Kidney capillary endothelial cell (primary cell): ENCODE measurements at regions not wholly inside any gene's neighbourhood (a gene's known extent, or its start where the extent isn't known, plus 50 kb on each side); places are given as distances from the start of the nearest gene placed in this dataset.
"Not testable (repeated sequence)": the region's sequence is repeated elsewhere in the genome, so short reads cannot be mapped to it uniquely, and the experiment has no call there.

ENCODE experiments used
- DNase-seq: peaks from one replicate; pipeline ENCODE4 v3.0.0-alpha.2; 2018; ENCODE audit warnings: low spot score

- no peak for DNase-seq
Measured at GRCh38 chr18:47728921-47729320, 201.5 kb downstream of the SMAD2 start.

GRCh38 chr18:47727409-47727808, 203.1 kb downstream of the SMAD2 start:
- no peak for DNase-seq

GRCh38 chr18:47726550-47726949, 203.9 kb downstream of the SMAD2 start:
- no peak for DNase-seq

GRCh38 chr18:47725656-47726055, 204.8 kb downstream of the SMAD2 start:
- no peak for DNase-seq

- no peak for DNase-seq
Measured at GRCh38 chr18:47724186-47724975, 206.1 kb downstream of the SMAD2 start.

- no peak for DNase-seq
Measured at GRCh38 chr18:47721876-47722275, 208.6 kb downstream of the SMAD2 start.

GRCh38 chr18:47720741-47721140, 209.7 kb downstream of the SMAD2 start:
- DNase-seq, result no peak

- no peak for DNase-seq
Measured at GRCh38 chr18:47719096-47719780, 211.2 kb downstream of the SMAD2 start.

- DNase-seq, result no peak
Measured at GRCh38 chr18:47718646-47719045, 211.8 kb downstream of the SMAD2 start.

- DNase-seq, result no peak
Measured at GRCh38 chr18:47717257-47717656, 213.2 kb downstream of the SMAD2 start.

GRCh38 chr18:47716632-47717185, 213.8 kb downstream of the SMAD2 start:
- no peak for DNase-seq

GRCh38 chr18:47710451-47710850, 220.0 kb downstream of the SMAD2 start:
- DNase-seq, result no peak

- no peak for DNase-seq
Measured at GRCh38 chr18:47709556-47709955, 220.9 kb downstream of the SMAD2 start.

GRCh38 chr18:47708206-47708605, 222.3 kb downstream of the SMAD2 start:
- DNase-seq, result no peak

- DNase-seq, result no peak
Measured at GRCh38 chr18:47701134-47701533, 229.3 kb downstream of the SMAD2 start.

- DNase-seq, result no peak
Measured at GRCh38 chr18:47696870-47697269, 233.6 kb downstream of the SMAD2 start.

GRCh38 chr18:47691611-47692010, 238.8 kb downstream of the SMAD2 start:
- no peak for DNase-seq

GRCh38 chr18:47690778-47691177, 239.7 kb downstream of the SMAD2 start:
- not testable (repeated sequence) for DNase-seq

- no peak for DNase-seq
Measured at GRCh38 chr18:47689371-47689770, 241.1 kb downstream of the SMAD2 start.

- no peak for DNase-seq
Measured at GRCh38 chr18:47686806-47687205, 243.7 kb downstream of the SMAD2 start.

- peak; percentile 7 for DNase-seq
Measured at GRCh38 chr18:47683774-47684173, 246.7 kb downstream of the SMAD2 start.

- DNase-seq, result no peak
Measured at GRCh38 chr18:47682876-47683275, 247.6 kb downstream of the SMAD2 start.

GRCh38 chr18:47680488-47680887, 250.0 kb downstream of the SMAD2 start:
- no peak for DNase-seq
